GM19239 (cell line): ENCODE measurements at regions not wholly inside any gene's neighbourhood (a gene's known extent, or its start where the extent isn't known, plus 50 kb on each side); places are given as distances from the start of the nearest gene placed in this dataset.

Experiments used
- DNase-seq: peaks from one replicate; pipeline ENCODE4 v3.0.0; 2011; ENCODE audit warnings: low spot score; ENCODE audit not compliant: insufficient read length
- FAIRE-seq: peaks from 2 replicates; lab custom pipeline; 2011; peaks lifted over from hg19 to GRCh38; lab: Jason Lieb, UNC

GRCh38 chr17:14704121-14704520 is 403.2 kb downstream of the HS3ST3B1 start:
- DNase-seq (no peak), FAIRE-seq (no peak)

- DNase-seq (no peak), FAIRE-seq (no peak)
Observed at GRCh38 chr17:14701886-14702285, 401.0 kb downstream of the HS3ST3B1 start.

- DNase-seq: no peak
- FAIRE-seq: no peak
Observed at GRCh38 chr17:14699574-14700185, 398.8 kb downstream of the HS3ST3B1 start.

GRCh38 chr17:14693382-14693781 is 392.5 kb downstream of the HS3ST3B1 start:
- DNase-seq (no peak), FAIRE-seq (no peak)

- no peak for FAIRE-seq
- DNase-seq: no peak
Observed at GRCh38 chr17:14690704-14691103, 389.8 kb downstream of the HS3ST3B1 start.

- DNase-seq (no peak), FAIRE-seq (no peak)
Observed at GRCh38 chr17:14688134-14688533, 387.3 kb downstream of the HS3ST3B1 start.

GRCh38 chr17:14672830-14673229 is 371.9 kb downstream of the HS3ST3B1 start:
- DNase-seq: no peak
- FAIRE-seq: no peak

- no peak for DNase-seq
- FAIRE-seq: no peak
Observed at GRCh38 chr17:14670861-14671260, 370.0 kb downstream of the HS3ST3B1 start.

GRCh38 chr17:14664511-14664910 is 363.6 kb downstream of the HS3ST3B1 start:
- FAIRE-seq: no peak
- DNase-seq: no peak

GRCh38 chr17:14641117-14641516 is 340.2 kb downstream of the HS3ST3B1 start:
- no peak for FAIRE-seq
- DNase-seq: no peak

GRCh38 chr17:14637260-14637659 is 336.4 kb downstream of the HS3ST3B1 start:
- FAIRE-seq (no peak), DNase-seq (no peak)

- DNase-seq (no peak), FAIRE-seq (no peak)
Observed at GRCh38 chr17:14630621-14631020, 329.7 kb downstream of the HS3ST3B1 start.

GRCh38 chr17:14630046-14630445 is 329.2 kb downstream of the HS3ST3B1 start:
- DNase-seq (no peak), FAIRE-seq (no peak)

- no peak for FAIRE-seq
Observed at GRCh38 chr17:14622615-14623101, 321.8 kb downstream of the HS3ST3B1 start.

GRCh38 chr17:14621826-14622614 is 321.1 kb downstream of the HS3ST3B1 start:
- FAIRE-seq (no peak), DNase-seq (no peak)

More at GRCh38 chr17:14622615-14623101, 321.8 kb downstream of the HS3ST3B1 start:
- no peak for DNase-seq

GRCh38 chr17:14619821-14620220 is 318.9 kb downstream of the HS3ST3B1 start:
- FAIRE-seq: no peak
- no peak for DNase-seq

GRCh38 chr17:14616528-14616927 is 315.6 kb downstream of the HS3ST3B1 start:
- FAIRE-seq (no peak), DNase-seq (no peak)

- DNase-seq (no peak), FAIRE-seq (no peak)
Observed at GRCh38 chr17:14605267-14605599, 304.4 kb downstream of the HS3ST3B1 start.

GRCh38 chr17:14604591-14605266 is 303.8 kb downstream of the HS3ST3B1 start:
- no peak for DNase-seq
- FAIRE-seq: no peak

- no peak for FAIRE-seq
- no peak for DNase-seq
Observed at GRCh38 chr17:14596224-14596623, 295.3 kb downstream of the HS3ST3B1 start.

GRCh38 chr17:14595656-14596055 is 294.8 kb downstream of the HS3ST3B1 start:
- DNase-seq (no peak), FAIRE-seq (no peak)
